H1 (cell line): ENCODE measurements at regions not wholly inside any gene's neighbourhood (a gene's known extent, or its start where the extent isn't known, plus 50 kb on each side); places are given as distances from the start of the nearest gene placed in this dataset.
A peak's percentile ranks its signal among the peaks of the same experiment; 100 is the strongest.

Experiments
- CTCF ChIA-PET: fragments of 300-600 bp; sonication (Branson Sonifier 250); formaldehyde crosslinking; loops from one replicate; lab custom pipeline; 2021; ENCODE audit not compliant: partially characterized antibody; lab: Charles Lee
- POLR2A ChIA-PET: fragments of 300-600 bp; sonication (Branson Sonifier 250); formaldehyde crosslinking; loops from one replicate; lab custom pipeline; 2021; ENCODE audit warnings: inconsistent platforms; ENCODE audit not compliant: partially characterized antibody; lab: Charles Lee
- DNase-seq, 2 experiments: peaks; one replicate each; pipeline versions ENCODE4 v3.0.0 to v3.0.0-alpha.2; 2010 to 2022; ENCODE audit warnings: low spot score in 2 of 2, low read depth in 1 of 2, mixed read lengths in 1 of 2
- FAIRE-seq: peaks from 2 replicates; lab custom pipeline; 2011; peaks lifted over from hg19 to GRCh38; lab: Jason Lieb, UNC
- H2AFZ ChIP-seq: 2 replicates; pipeline ENCODE4 v1.8.1; 2012; ENCODE audit warnings: low read length, inconsistent platforms
- H2AK5ac ChIP-seq: 2 replicates; pipeline ENCODE4 v1.6.1; 2013; ENCODE audit warnings: low read depth, low read length
- H2BK120ac ChIP-seq: replicated peaks from 2 replicates; pipeline ENCODE3; 2013; ENCODE audit warnings: low read depth, low read length, inconsistent platforms
- H2BK12ac ChIP-seq: 2 replicates; pipeline ENCODE4 v1.6.1; 2013; ENCODE audit warnings: low read depth, low read length
- H2BK15ac ChIP-seq: 2 replicates; pipeline ENCODE4 v1.6.1; 2013; ENCODE audit warnings: low read length
- H2BK20ac ChIP-seq: 2 replicates; pipeline ENCODE4 v1.6.1; 2013; ENCODE audit warnings: low read length
- H2BK5ac ChIP-seq: 2 replicates; pipeline ENCODE4 v1.6.1; 2013; ENCODE audit warnings: low read depth, low read length
- H3K14ac ChIP-seq: 2 replicates; pipeline ENCODE4 v1.6.1; 2013; ENCODE audit warnings: inconsistent platforms; ENCODE audit not compliant: insufficient read length
- H3K18ac ChIP-seq: 2 replicates; pipeline ENCODE4 v1.6.1; 2013; ENCODE audit warnings: low read length; ENCODE audit errors: extremely low read depth
- H3K23ac ChIP-seq: 2 replicates; pipeline ENCODE4 v1.6.1; 2013; ENCODE audit warnings: inconsistent platforms; ENCODE audit not compliant: insufficient read length
- H3K23me2 ChIP-seq: 2 replicates; pipeline ENCODE4 v1.6.1; 2013; ENCODE audit warnings: low read depth, low read length
- H3K27ac ChIP-seq: 2 replicates; pipeline ENCODE4 v1.6.1; 2011; ENCODE audit warnings: low read depth, low read length, inconsistent platforms
- H3K27me3 ChIP-seq, 4 experiments: replicated peaks in 1 of 4; 1 replicate in 1 of 4; 2 replicates in 3 of 4; pipeline versions ENCODE4 v1.6.1 to v1.8.1; 2011 to 2013; ENCODE audit warnings: low read length in 3 of 4, mild to moderate bottlenecking in 3 of 4, inconsistent platforms in 2 of 4, mixed read lengths in 2 of 4, moderate library complexity in 1 of 4; ENCODE audit not compliant: control insufficient read depth in 3 of 4, insufficient read depth in 3 of 4; ENCODE audit errors: extremely low read depth in 1 of 4
- H3K36me3 ChIP-seq, 4 experiments: 2 replicates each; pipeline versions ENCODE4 v1.6.1 to v1.8.1; 2011 to 2013; ENCODE audit warnings: mild to moderate bottlenecking in 4 of 4, low read length in 3 of 4, moderate library complexity in 2 of 4, control low read depth in 1 of 4, inconsistent platforms in 1 of 4; ENCODE audit not compliant: insufficient read depth in 4 of 4, control insufficient read depth in 2 of 4
- H3K4ac ChIP-seq: replicated peaks from 2 replicates; pipeline ENCODE3; 2013; ENCODE audit warnings: low read length, low read depth, mixed read lengths, inconsistent platforms; ENCODE audit not compliant: insufficient read length
- H3K4me1 ChIP-seq, 4 experiments: replicated peaks in 1 of 4; 1 replicate in 1 of 4; 2 replicates in 3 of 4; pipeline versions ENCODE4 v1.6.1 to v1.8.1; 2011 to 2013; ENCODE audit warnings: low read length in 3 of 4, inconsistent platforms in 2 of 4, mixed read lengths in 1 of 4; ENCODE audit not compliant: insufficient read depth in 4 of 4, control insufficient read depth in 3 of 4
- H3K4me2 ChIP-seq, 2 experiments: 2 replicates each; pipeline versions ENCODE4 v1.6.1 to v1.8.1; 2011 to 2013; ENCODE audit warnings: low read depth in 2 of 2, low read length in 2 of 2, control low read depth in 1 of 2, inconsistent platforms in 1 of 2, mild to moderate bottlenecking in 1 of 2; ENCODE audit not compliant: insufficient read depth in 1 of 2
- H3K4me3 ChIP-seq, 4 experiments: fragments of 200-600, 300-600 bp in 1 of 4; sonication (generic), shearing (Covaris generic), sonication (Bioruptor Twin) in 1 of 4; 2 replicates each; pipeline versions ENCODE4 v1.5.1 to v1.8.1; 2011 to 2016; ENCODE audit warnings: low read length in 4 of 4, low read depth in 3 of 4, control low read depth in 2 of 4, inconsistent platforms in 2 of 4, mild to moderate bottlenecking in 2 of 4, mixed read lengths in 1 of 4, moderate library complexity in 1 of 4; ENCODE audit not compliant: insufficient read depth in 2 of 4; ENCODE audit errors: extremely low read depth in 1 of 4
- H3K56ac ChIP-seq: replicated peaks from 2 replicates; pipeline ENCODE3; 2013; ENCODE audit warnings: low read depth, mild to moderate bottlenecking, mixed read lengths, low read length, inconsistent platforms; ENCODE audit not compliant: insufficient read length
- H3K79me1 ChIP-seq: 2 replicates; pipeline ENCODE4 v1.6.1; 2013; ENCODE audit warnings: low read depth, low read length, control low read depth
- H3K79me2 ChIP-seq, 2 experiments: 2 replicates each; pipeline versions ENCODE4 v1.6.1 to v1.8.1; 2012 to 2013; ENCODE audit warnings: low read length in 2 of 2, mild to moderate bottlenecking in 2 of 2, inconsistent platforms in 1 of 2; ENCODE audit not compliant: insufficient read depth in 2 of 2, control insufficient read depth in 1 of 2
- H3K9ac ChIP-seq, 4 experiments: replicated peaks in 1 of 4; 1 replicate in 1 of 4; 2 replicates in 3 of 4; pipeline versions ENCODE4 v1.6.1 to v1.8.1; 2011 to 2013; ENCODE audit warnings: low read depth in 3 of 4, low read length in 3 of 4, control low read depth in 2 of 4, mild to moderate bottlenecking in 2 of 4, moderate library complexity in 2 of 4, inconsistent platforms in 1 of 4; ENCODE audit errors: extremely low read depth in 1 of 4
- H3K9me3 ChIP-seq, 2 experiments: 2 replicates each; pipeline versions ENCODE4 v1.6.1 to v1.8.1; 2012 to 2013; ENCODE audit warnings: mild to moderate bottlenecking in 2 of 2, moderate library complexity in 2 of 2, control low read depth in 1 of 2, inconsistent platforms in 1 of 2, low read depth in 1 of 2, low read length in 1 of 2, mixed read lengths in 1 of 2; ENCODE audit not compliant: insufficient read depth in 2 of 2
- H4K20me1 ChIP-seq, 2 experiments: replicated peaks in 1 of 2; 2 replicates each; pipeline versions ENCODE3 to v1.8.1; 2011 to 2013; ENCODE audit warnings: inconsistent platforms in 2 of 2, low read length in 2 of 2, mild to moderate bottlenecking in 1 of 2; ENCODE audit not compliant: insufficient read depth in 2 of 2, control insufficient read depth in 1 of 2
- H4K5ac ChIP-seq: 2 replicates; pipeline ENCODE4 v1.6.1; 2013; ENCODE audit warnings: low read length, low read depth, mixed read lengths, inconsistent platforms; ENCODE audit not compliant: insufficient read length
- H4K8ac ChIP-seq: 2 replicates; pipeline ENCODE4 v1.8.0; 2013; ENCODE audit warnings: mild to moderate bottlenecking, moderate library complexity, low read length, inconsistent platforms; ENCODE audit not compliant: insufficient read depth; ENCODE audit errors: extremely low read depth
- H4K91ac ChIP-seq: replicated peaks from 2 replicates; pipeline ENCODE3; 2013; ENCODE audit warnings: low read length, mixed read lengths, inconsistent platforms; ENCODE audit not compliant: insufficient read length
- CBX5 ChIP-seq: fragments of 300-800, 300-1000 bp; sonication (generic); IDR thresholded peaks from 2 replicates; pipeline ENCODE4 v1.7.1; 2016; ENCODE audit warnings: antibody characterized with exemption, low read length, low read depth
- CREB1 ChIP-seq: IDR thresholded peaks from 2 replicates; pipeline ENCODE4 v1.6.1; 2012; ENCODE audit warnings: inconsistent platforms
- NRF1 ChIP-seq: IDR thresholded peaks from 2 replicates; pipeline ENCODE4 v1.6.1; 2011; ENCODE audit warnings: mild to moderate bottlenecking, low read depth, low read length, improper control_type of control experiment
- PHF8 ChIP-seq: fragments of 200-600 bp; sonication (generic); conservative IDR thresholded peaks from 2 replicates; pipeline ENCODE4 v1.7.1; 2012; ENCODE audit warnings: low read depth, mild to moderate bottlenecking, inconsistent platforms, low read length, moderate library complexity
- POLR2AphosphoS5 ChIP-seq: IDR thresholded peaks from 2 replicates; pipeline ENCODE4 v1.6.1; 2011; ENCODE audit warnings: low read depth, low read length
- RNF2 ChIP-seq: fragments of 200-900, 300-1000 bp; sonication (generic); IDR thresholded peaks from 2 replicates; pipeline ENCODE4 v1.7.1; 2016; ENCODE audit warnings: borderline replicate concordance, low read depth, mild to moderate bottlenecking, antibody characterized with exemption, low read length; ENCODE audit not compliant: poor library complexity, severe bottlenecking; ENCODE audit errors: missing control alignments
- RXRA ChIP-seq: IDR thresholded peaks from 2 replicates; pipeline ENCODE4 v1.6.1; 2011; ENCODE audit warnings: low read depth, mild to moderate bottlenecking, low read length, moderate library complexity; ENCODE audit not compliant: insufficient read depth
- SAP30 ChIP-seq: fragments of 300-600 bp; sonication (generic); IDR thresholded peaks from 2 replicates; pipeline ENCODE4 v1.7.1; 2012; ENCODE audit warnings: low read length, moderate library complexity, mild to moderate bottlenecking, inconsistent platforms; ENCODE audit not compliant: insufficient read depth, insufficient replicate concordance
- SUZ12 ChIP-seq: fragments of 200-600 bp; sonication (generic); IDR thresholded peaks from 2 replicates; pipeline ENCODE4 v1.6.1; 2012; ENCODE audit warnings: mild to moderate bottlenecking, inconsistent platforms, low read length, moderate library complexity, mixed read lengths
- WGBS, 2 experiments: shearing (Covaris generic) in 1 of 2; methylation state at CpG; one replicate each; pipeline versions ENCODE4 v1.1.6 to v1.1.7; 2013 to 2015; ENCODE audit warnings: low lambda C conversion rate in 2 of 2, mixed read lengths in 2 of 2, inconsistent platforms in 1 of 2, low coverage in 1 of 2, missing lambda C conversion rate in 1 of 2; ENCODE audit not compliant: insufficient replicate concordance in 2 of 2, insufficient coverage in 1 of 2, insufficient read length in 1 of 2; ENCODE audit errors: extremely low coverage in 1 of 2, missing lambda C conversion rate in 1 of 2; 5-methylcytosine and 5-hydroxymethylcytosine counted together
- TF ChIP-seq, protein P1 (sequence below): IDR thresholded peaks from 2 replicates; pipeline ENCODE4 v1.6.1; 2012; ENCODE audit warnings: inconsistent platforms

DNA sequence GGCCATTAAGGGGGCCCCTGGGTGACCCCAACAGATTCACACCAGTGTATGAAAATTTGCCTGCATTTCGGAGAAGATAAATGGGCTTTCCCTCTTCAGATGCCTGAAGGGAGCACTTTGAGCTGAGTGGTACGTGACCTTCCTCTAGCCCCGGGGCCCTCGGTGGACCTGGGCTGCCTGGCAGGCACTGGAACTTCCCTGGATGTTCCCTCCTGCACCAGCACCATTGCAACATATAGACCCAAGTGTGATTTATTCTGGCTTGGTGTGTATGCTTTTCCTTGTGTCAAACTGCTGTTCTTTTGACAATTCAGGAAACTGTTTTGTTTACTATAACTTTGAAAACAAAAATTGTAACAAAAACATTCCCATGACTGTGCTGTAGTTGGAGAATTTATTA lies 93.8 kb downstream of the TNFRSF13B start:
- H2AFZ ChIP-seq: no peak overlapping the region
- WGBS, 2 experiments: 84% methylated on average over 4 of the region's 4 CpGs; no CpG with 5 or more reads in 1 of the 2 experiments
- no peak overlapping the region for H3K4me3 ChIP-seq
- FAIRE-seq: no peak
- H3K4ac ChIP-seq: no peak overlapping the region
- H2BK15ac ChIP-seq: no peak overlapping the region
- H2BK5ac ChIP-seq: no peak overlapping the region
- H2BK12ac ChIP-seq: no peak overlapping the region
- H4K91ac ChIP-seq: no peak overlapping the region
- no peaks in the 10 kb centered on the region for H4K20me1 ChIP-seq
- no peak overlapping the region for H3K27ac ChIP-seq
- no peaks in the 10 kb centered on the region for H3K79me2 ChIP-seq
- DNase-seq: peak in 1 of 2 experiments; percentile 20
- H3K56ac ChIP-seq: no peak overlapping the region
- ChIA-PET POLR2A (interaction anchor here (1.3 kb wide), 1 partner anchor 8 kb away, joined by 3 read pairs; no protein-coding TSS in a partner anchor), CTCF (no interaction called here)
- H4K8ac ChIP-seq: no peak overlapping the region
- no peak overlapping the region for H3K9ac ChIP-seq
- H3K4me1 ChIP-seq: no peaks in the 10 kb centered on the region
- no peak overlapping the region for H2BK20ac ChIP-seq
- no peak for TF ChIP-seq CREB1
- TF ChIP-seq SUZ12: no peak
- no peak for TF ChIP-seq SAP30
- TF ChIP-seq RNF2: no peak
- TF ChIP-seq, protein P1, sequence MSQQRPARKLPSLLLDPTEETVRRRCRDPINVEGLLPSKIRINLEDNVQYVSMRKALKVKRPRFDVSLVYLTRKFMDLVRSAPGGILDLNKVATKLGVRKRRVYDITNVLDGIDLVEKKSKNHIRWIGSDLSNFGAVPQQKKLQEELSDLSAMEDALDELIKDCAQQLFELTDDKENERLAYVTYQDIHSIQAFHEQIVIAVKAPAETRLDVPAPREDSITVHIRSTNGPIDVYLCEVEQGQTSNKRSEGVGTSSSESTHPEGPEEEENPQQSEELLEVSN: no peak
- no peak for TF ChIP-seq RXRA
- TF ChIP-seq NRF1: no peak
- no peak for TF ChIP-seq CBX5
- TF ChIP-seq POLR2AphosphoS5: no peak
- no peak for TF ChIP-seq PHF8
- H3K14ac ChIP-seq: no peak overlapping the region
- no peaks in the 10 kb centered on the region for H3K79me1 ChIP-seq
- H3K23ac ChIP-seq: no peak overlapping the region
- no peaks in the 10 kb centered on the region for H3K23me2 ChIP-seq
- H2BK120ac ChIP-seq: no peak overlapping the region
- H3K36me3 ChIP-seq: no peaks in the 10 kb centered on the region
- no peak overlapping the region for H3K18ac ChIP-seq
- H2AK5ac ChIP-seq: no peak overlapping the region
- no peaks in the 10 kb centered on the region for H3K27me3 ChIP-seq
- no peak overlapping the region for H3K4me2 ChIP-seq
- no peak overlapping the region for H4K5ac ChIP-seq
- H3K9me3 ChIP-seq: no peaks in the 10 kb centered on the region
